Mesodermal cell (in vitro differentiated cells): ENCODE measurements at regions not wholly inside any gene's neighbourhood (a gene's known extent, or its start where the extent isn't known, plus 50 kb on each side); places are given as distances from the start of the nearest gene placed in this dataset.

Experiments
- H3K27ac ChIP-seq: 2 replicates; pipeline ENCODE4 v1.7.0; 2013; ENCODE audit warnings: mild to moderate bottlenecking, low read depth, low read length, moderate library complexity; ENCODE audit not compliant: severe bottlenecking
- H3K36me3 ChIP-seq: 2 replicates; pipeline ENCODE4 v1.7.1; 2013; ENCODE audit warnings: mild to moderate bottlenecking, low read length, moderate library complexity; ENCODE audit not compliant: control insufficient read depth, insufficient read depth
- H3K4me1 ChIP-seq: one replicate; pipeline ENCODE4 v1.7.1; 2013; ENCODE audit warnings: mild to moderate bottlenecking, low read length; ENCODE audit not compliant: insufficient read depth, control insufficient read depth, poor library complexity, severe bottlenecking
- H3K4me3 ChIP-seq: 2 replicates; pipeline ENCODE4 v1.7.0; 2013; ENCODE audit warnings: low read length, control low read depth, mild to moderate bottlenecking; ENCODE audit not compliant: insufficient read depth, poor library complexity, severe bottlenecking; ENCODE audit errors: extremely low read depth
- H3K9me3 ChIP-seq: 2 replicates; pipeline ENCODE4 v1.7.1; 2013; ENCODE audit warnings: mild to moderate bottlenecking, low read length, moderate library complexity; ENCODE audit not compliant: control insufficient read depth
- WGBS, 2 experiments: methylation state at CpG; one replicate each; pipeline ENCODE4 v1.1.5; 2013; ENCODE audit warnings: missing lambda C conversion rate in 2 of 2; ENCODE audit not compliant: insufficient coverage in 2 of 2; 5-methylcytosine and 5-hydroxymethylcytosine counted together

DNA sequence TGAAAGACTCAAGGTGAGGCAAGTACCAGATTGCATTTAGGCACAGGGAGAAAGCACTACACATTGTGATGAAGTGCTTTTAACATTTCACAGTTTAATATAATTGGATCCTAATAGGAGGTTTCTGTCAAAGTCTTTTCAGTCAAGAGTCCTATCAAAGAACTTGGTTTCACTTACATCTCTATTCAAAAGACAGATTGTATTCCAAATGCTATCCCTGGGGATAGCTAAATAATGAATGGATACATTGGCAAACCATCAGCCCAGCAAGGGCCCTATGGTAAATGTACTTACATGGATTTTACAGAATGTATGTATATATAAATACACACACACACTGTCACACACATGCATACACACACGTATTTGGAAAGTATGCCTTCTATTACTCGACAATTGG is 655.5 kb upstream of the FLRT2 start:
- H3K4me1 ChIP-seq, result peaks cover 7% of the 10 kb centered on the region
- no peak overlapping the region for H3K27ac ChIP-seq
- no peaks in the 10 kb centered on the region for H3K9me3 ChIP-seq
- H3K36me3 ChIP-seq, result no peaks in the 10 kb centered on the region
- H3K4me3 ChIP-seq, result no peak overlapping the region
- no CpG with 5 or more reads among the region's 2 CpGs for WGBS, 2 experiments

DNA sequence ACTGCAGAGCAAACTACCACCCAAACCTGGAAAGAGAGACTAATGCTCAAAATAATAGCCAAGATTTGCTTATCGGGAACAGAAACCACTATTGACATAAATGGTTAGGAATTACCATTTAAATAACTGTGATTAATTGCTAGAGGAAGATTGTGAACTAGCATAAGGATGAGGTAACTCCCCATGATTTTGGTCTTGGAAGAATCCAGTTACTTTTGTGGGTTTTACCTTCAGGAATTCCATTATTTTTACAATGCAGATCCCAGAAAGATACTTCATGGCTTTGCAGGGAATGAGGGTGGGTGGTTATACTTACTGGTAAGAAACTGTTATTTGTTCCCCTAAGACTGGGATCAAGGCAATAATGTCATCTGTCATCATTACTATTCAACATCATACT is 652.9 kb upstream of the FLRT2 start:
- no CpG with 5 or more reads among the region's 1 CpG for WGBS, 2 experiments
- no peaks in the 10 kb centered on the region for H3K36me3 ChIP-seq
- H3K9me3 ChIP-seq, result no peaks in the 10 kb centered on the region

DNA sequence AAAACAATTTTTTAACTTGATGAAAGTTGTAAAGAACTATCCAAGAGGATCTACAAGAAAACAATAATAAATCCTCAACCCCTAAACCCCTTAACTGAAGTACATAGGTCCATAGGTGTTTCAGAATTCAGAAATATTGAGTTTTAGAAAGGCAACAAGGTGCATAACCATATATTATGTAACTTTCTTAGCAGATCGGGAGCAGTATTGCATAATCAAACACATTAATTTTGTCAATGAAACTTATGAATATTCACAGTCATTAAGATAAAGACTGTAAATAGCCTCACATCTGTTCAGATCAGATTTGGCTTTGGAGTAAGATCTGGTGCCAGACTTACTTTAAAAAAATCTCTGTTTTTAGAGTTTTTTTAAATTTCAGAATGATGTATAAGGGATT is 647.1 kb upstream of the FLRT2 start:
- Histone ChIP-seq H3K4me1 (no peaks in the 10 kb centered on the region), H3K36me3 (no peaks in the 10 kb centered on the region), H3K27ac (no peak overlapping the region), H3K4me3 (no peak overlapping the region), H3K9me3 (no peaks in the 10 kb centered on the region)
- no CpG with 5 or more reads among the region's 1 CpG for WGBS, 2 experiments

More for the DNA sequence above, 652.9 kb upstream of the FLRT2 start:
- H3K4me1 ChIP-seq, result peaks cover 7% of the 10 kb centered on the region
- H3K27ac ChIP-seq, result no peak overlapping the region
- H3K4me3 ChIP-seq, result no peak overlapping the region

DNA sequence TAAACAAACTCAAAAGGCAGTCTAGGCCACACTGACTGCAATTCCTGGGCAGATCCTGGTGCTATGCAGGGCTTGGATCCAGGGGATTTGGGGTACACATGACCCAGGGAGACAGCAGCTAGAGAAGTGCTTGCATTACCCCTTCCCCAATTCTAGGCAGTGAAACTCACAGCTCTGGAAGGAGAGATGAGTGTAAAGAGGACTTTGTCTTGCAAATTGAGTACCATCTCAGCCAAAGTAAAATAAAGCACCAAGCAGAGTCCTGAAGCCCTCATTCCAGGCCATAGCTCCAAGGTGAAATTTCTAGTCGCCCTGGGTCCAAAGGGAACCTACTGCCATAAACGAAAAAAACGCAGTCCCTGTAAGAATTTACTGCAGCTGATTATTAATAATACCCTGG is 644.9 kb upstream of the FLRT2 start:
- no peak overlapping the region for H3K4me3 ChIP-seq
- no peaks in the 10 kb centered on the region for H3K36me3 ChIP-seq
- H3K27ac ChIP-seq, result no peak overlapping the region
- 71 to 86% methylated on average over 3 of the region's 3 CpGs for WGBS, 2 experiments
- no peaks in the 10 kb centered on the region for H3K4me1 ChIP-seq
- no peaks in the 10 kb centered on the region for H3K9me3 ChIP-seq

DNA sequence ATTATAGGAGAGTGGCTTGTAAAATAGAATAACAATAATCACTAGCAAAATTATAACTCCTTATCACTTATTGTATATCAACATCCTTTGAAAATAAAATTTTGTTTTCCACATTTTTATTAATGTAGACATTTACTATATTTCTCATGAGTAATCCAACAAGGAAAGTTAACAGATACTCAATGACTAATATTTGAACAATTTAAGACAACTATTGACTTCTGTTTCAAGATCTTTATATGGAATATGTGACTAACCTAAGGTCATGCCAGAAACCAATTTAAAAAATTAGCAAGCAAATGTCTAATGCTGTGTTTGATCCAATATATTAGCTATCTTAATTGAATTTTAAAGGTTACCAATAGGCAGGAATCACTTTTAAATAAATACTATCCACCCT is 638.5 kb upstream of the FLRT2 start:
- H3K4me3 ChIP-seq, result no peak overlapping the region
- H3K4me1 ChIP-seq, result no peaks in the 10 kb centered on the region
- no peak overlapping the region for H3K27ac ChIP-seq
- no peaks in the 10 kb centered on the region for H3K36me3 ChIP-seq
- no peaks in the 10 kb centered on the region for H3K9me3 ChIP-seq

DNA sequence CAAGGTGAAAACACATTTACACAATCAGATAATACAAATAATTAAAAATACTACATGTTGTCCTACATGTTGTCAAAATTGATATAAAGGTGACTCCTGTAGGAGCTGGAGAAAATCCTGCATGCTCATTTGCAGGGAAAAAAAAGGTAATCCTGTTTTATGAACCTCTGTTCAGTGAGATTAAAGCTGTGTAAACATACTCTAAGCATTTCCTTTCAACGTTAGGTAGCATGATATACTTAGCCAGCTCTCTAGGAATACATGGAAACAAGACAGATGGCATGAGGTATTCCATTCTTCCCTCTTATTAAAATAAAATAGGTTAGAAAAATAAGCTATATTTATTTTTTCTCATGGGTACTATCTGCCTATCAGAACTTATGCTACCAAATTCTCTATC is 635.7 kb upstream of the FLRT2 start:
- WGBS, 2 experiments, result no CpG with 5 or more reads among the region's 1 CpG
- H3K4me1 ChIP-seq, result no peaks in the 10 kb centered on the region
- no peaks in the 10 kb centered on the region for H3K9me3 ChIP-seq
- no peak overlapping the region for H3K27ac ChIP-seq
- H3K36me3 ChIP-seq, result no peaks in the 10 kb centered on the region
- H3K4me3 ChIP-seq, result no peak overlapping the region

DNA sequence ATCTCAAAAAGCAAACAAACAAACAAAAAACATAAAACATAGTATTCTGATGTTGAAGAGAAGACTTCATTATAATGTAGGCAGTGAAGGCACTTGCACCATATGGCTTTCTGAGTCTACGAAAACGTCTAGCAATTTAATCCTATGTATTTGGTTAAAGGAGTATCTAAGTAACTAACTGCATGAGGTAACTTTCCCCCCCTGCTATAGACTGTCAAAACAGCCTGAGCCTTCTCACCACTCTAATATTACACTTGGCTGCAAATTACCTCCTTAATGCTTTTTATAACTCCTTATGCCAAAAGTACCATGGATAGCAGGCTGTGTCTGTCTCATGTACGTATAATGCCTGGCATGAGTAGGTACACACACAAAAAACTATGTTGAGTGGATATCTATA is 607.6 kb upstream of the FLRT2 start:
- Histone ChIP-seq H3K4me3 (no peak overlapping the region), H3K9me3 (no peaks in the 10 kb centered on the region), H3K27ac (no peak overlapping the region), H3K4me1 (no peaks in the 10 kb centered on the region), H3K36me3 (no peaks in the 10 kb centered on the region)
- no CpG with 5 or more reads among the region's 3 CpGs for WGBS, 2 experiments

DNA sequence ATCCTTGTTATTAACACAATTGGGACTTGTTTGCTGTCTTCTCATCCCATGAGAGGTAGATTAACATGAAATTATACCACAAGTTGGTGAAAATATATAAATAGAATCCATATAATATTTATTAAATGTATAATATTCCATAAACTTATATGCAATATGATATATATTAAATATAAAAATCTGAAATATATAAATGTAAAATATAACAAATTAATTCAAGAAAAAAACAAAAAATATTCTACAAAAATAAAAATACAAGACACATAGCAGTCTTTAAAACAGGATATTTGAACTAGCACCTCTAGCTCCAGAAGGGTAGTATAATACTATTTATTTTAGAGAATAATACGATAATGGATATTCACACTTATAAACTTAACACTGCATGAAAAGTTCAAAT is 603.3 kb upstream of the FLRT2 start:
- no CpG with 5 or more reads among the region's 1 CpG for WGBS, 2 experiments
- no peaks in the 10 kb centered on the region for H3K9me3 ChIP-seq
- no peaks in the 10 kb centered on the region for H3K4me1 ChIP-seq
- no peak overlapping the region for H3K4me3 ChIP-seq
- H3K36me3 ChIP-seq, result no peaks in the 10 kb centered on the region
- no peak overlapping the region for H3K27ac ChIP-seq

DNA sequence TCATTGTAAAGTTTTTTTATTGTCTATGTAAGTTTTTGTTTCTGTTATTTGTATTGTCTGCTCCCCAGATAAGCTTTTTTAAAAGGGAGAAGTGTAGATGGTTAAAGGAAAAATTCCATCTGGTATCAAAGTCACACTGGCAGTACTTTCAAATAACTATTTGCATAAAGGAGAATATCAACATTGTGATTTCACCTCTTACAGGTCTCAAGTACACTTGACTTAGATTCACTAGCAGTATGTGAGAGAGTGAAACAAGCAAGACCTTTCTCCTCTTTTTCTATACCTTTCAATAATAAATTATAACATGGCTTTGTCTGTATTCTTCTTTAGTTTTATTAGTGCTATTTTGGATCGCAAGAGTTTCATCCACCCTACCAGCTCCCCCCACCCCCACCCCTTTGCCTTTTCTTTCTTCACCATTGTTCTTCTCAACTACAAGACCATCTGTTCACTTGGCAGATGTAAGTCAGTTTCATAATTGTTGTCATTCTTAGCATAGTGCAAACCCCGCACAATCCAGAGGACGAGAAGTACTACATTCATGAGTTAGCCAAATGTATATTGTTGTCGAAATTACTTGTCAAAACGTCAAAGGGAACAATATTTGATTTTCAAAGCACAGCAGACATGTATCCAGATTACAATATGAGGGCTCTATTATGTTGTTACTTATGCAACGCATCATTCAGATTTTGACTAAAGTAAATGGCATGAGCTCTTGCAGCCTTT is 602.7 kb upstream of the FLRT2 start:
- no peaks in the 10 kb centered on the region for H3K9me3 ChIP-seq
- H3K27ac ChIP-seq, result no peak overlapping the region
- peaks cover 2% of the 10 kb centered on the region for H3K4me1 ChIP-seq
- H3K36me3 ChIP-seq, result no peaks in the 10 kb centered on the region
- H3K4me3 ChIP-seq, result no peak overlapping the region
- 78 to 100% methylated on average over 1 to 3 of the region's 6 CpGs for WGBS, 2 experiments

DNA sequence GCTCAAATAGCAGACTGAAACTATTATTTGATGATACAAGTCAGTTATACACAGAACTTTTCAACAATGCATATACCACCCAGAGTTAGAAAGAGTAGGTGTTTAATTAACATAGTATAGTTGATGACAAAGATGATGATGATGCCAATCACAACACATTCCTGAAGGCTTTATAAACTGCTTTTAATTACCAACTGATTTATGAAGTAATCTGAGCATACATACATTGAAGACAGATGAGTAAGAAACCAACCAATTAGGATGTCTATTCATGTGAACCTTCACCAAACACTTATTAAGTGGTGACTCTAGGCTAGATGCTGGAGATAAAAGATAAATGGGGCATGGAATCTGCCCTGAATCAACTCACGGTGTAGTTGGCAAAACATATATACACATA is 600.9 kb upstream of the FLRT2 start:
- Histone ChIP-seq H3K36me3 (no peaks in the 10 kb centered on the region), H3K4me1 (peaks cover 8% of the 10 kb centered on the region), H3K4me3 (no peak overlapping the region), H3K27ac (no peak overlapping the region), H3K9me3 (no peaks in the 10 kb centered on the region)
- WGBS, 2 experiments, result no CpG with 5 or more reads among the region's 1 CpG

DNA sequence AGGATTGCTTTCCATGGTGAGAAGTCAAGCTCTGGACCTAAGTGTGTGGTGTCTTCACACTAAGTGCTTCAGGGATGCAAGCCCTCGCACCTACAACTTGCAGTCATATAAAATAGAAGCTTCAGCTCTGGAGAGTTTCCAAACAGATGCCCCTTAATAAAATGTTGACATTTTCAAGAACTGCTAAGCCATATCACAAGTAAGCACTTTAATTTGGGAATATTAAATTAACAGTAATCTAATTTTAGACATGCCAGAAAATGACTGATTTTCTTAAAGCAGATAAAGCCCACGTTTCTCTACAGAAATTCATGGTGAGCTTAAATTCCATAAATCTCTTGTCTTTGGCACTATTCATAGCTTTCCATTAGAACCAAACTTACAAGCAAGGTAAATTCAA is 600.1 kb upstream of the FLRT2 start:
- Histone ChIP-seq H3K36me3 (no peaks in the 10 kb centered on the region), H3K4me3 (no peak overlapping the region), H3K9me3 (no peaks in the 10 kb centered on the region), H3K27ac (no peak overlapping the region), H3K4me1 (peaks cover 8% of the 10 kb centered on the region)
- 80 to 100% methylated on average over 1 of the region's 2 CpGs for WGBS, 2 experiments
